Spinal cord (tissue), 9 donors: ENCODE measurements at regions not wholly inside any gene's neighbourhood (a gene's known extent, or its start where the extent isn't known, plus 50 kb on each side); places are given as distances from the start of the nearest gene placed in this dataset.
"Not testable (repeated sequence)": the region's sequence is repeated elsewhere in the genome, so short reads cannot be mapped to it uniquely, and the experiment has no call there.

ENCODE experiments used
- DNase-seq, 6 donors: peaks; one replicate each; pipeline versions ENCODE4 v3.0.0 to v3.0.0-alpha.2; 2013 to 2015; ENCODE audit warnings: low spot score in 6 of 6, low read depth in 4 of 6
- H3K27ac ChIP-seq: one replicate; pipeline ENCODE4 v1.5.1; 2013; ENCODE audit warnings: low read depth, low read length, control low read depth
- H3K27me3 ChIP-seq: one replicate; pipeline ENCODE4 v1.6.1; 2013; ENCODE audit warnings: low read length; ENCODE audit not compliant: control insufficient read depth, insufficient read depth
- H3K36me3 ChIP-seq: one replicate; pipeline ENCODE4 v1.6.1; 2013; ENCODE audit warnings: low read length; ENCODE audit not compliant: control insufficient read depth, insufficient read depth
- H3K4me1 ChIP-seq: one replicate; pipeline ENCODE4 v1.6.1; 2013; ENCODE audit warnings: low read length; ENCODE audit not compliant: control insufficient read depth, insufficient read depth
- H3K4me3 ChIP-seq: one replicate; pipeline ENCODE4 v1.5.1; 2013; ENCODE audit warnings: low read depth, low read length, control low read depth
- H3K9me3 ChIP-seq: one replicate; pipeline ENCODE4 v1.6.1; 2013; ENCODE audit warnings: low read length; ENCODE audit not compliant: control insufficient read depth, insufficient read depth
- WGBS: methylation state at CpG from one replicate; pipeline ENCODE4 v1.1.5; 2013; ENCODE audit warnings: missing lambda C conversion rate; ENCODE audit not compliant: insufficient coverage; 5-methylcytosine and 5-hydroxymethylcytosine counted together
- donor health status: healthy.

DNA sequence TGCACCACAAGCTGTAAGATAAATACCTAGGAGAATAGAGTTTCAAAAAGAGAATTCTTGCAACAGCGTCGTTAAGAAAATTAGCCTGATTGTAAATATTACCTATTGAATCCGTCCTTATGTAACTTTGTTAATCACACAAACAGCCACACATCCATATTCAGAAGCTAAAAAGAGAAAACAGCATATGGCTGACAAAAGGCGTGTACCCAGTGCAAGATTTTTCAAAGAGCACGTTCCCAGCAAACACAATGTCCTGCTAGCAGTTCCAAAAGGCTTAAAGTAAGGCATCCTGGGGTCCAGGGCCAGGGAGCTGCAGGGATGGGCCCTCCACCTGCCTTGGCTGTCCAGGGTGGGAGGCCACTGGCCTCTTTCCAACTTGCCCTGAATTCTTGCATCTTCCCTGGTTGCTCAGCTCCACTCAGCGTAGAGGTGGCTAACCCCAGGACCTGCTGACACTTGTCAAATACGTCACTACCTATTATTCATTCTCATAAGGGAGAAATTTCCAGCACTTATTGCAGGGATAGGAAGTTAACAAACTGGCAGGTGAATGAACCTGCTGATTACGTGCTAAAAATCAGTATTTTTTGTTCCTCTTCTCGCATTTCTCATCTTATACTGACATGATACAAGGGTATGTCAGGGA is 102.1 kb upstream of the NEDD4L start:
- H3K27me3 ChIP-seq: no peaks in the 10 kb centered on the region
- DNase-seq: peak in 1 of 6 donors; percentile 66
- H3K27ac ChIP-seq: no peak overlapping the region
- peaks cover 3% of the 10 kb centered on the region for H3K4me1 ChIP-seq
- no peaks in the 10 kb centered on the region for H3K9me3 ChIP-seq
- no peaks in the 10 kb centered on the region for H3K36me3 ChIP-seq
- H3K4me3 ChIP-seq: no peak overlapping the region
- 66% methylated on average over 3 of the region's 9 CpGs for whole genome bisulfite sequencing

DNA sequence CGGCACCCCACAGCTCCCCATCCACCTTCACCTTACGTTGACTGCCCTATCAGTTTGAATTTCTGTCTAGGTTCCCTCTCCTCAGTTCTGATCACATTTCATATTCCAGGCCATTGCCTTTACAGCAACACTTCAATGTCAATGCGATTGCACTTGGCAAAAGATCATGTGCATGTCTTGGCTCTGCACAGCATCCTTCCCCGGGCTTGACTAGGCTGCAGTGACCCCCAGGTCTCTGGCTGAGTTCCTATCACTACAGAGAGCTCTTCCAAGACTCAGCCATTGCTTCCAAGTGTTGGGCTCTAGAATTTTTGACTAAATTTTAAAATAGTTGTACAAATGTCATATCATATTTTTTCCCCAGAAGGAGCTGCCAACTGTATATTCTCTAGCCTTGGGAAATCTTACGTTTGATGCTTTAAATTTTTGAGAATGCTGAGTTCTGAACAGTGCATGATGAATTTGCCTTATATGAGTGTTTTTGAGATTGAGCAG is 103.8 kb upstream of the NEDD4L start:
- WGBS: 79% methylated on average over 4 of the region's 5 CpGs

DNA sequence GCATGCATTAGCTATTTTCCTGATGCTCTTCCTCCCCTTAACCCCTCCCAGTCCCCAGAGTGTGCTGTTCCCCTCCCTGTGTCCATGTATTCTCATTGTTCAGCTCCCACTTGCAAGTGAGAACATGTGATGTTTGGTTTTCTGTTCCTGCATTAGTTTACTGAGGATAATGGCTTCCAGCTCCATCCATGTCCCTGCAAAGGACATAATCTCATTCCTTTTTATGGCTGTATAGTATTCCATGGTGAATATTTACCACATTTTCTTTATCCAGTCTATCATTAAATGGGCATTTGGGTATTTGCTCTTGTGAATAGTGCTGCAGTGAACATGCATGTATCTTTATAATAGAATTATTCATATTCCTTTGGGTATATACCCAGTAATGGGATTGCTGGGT is 109.7 kb upstream of the NEDD4L start:
- not testable (repeated sequence) for H3K4me3 ChIP-seq, H3K36me3 ChIP-seq, DNase-seq, H3K4me1 ChIP-seq, H3K27ac ChIP-seq, H3K9me3 ChIP-seq, H3K27me3 ChIP-seq

More for the DNA sequence above, 103.8 kb upstream of the NEDD4L start:
- Histone ChIP-seq H3K27me3 (no peaks in the 10 kb centered on the region), H3K4me1 (peaks cover 3% of the 10 kb centered on the region), H3K36me3 (no peaks in the 10 kb centered on the region), H3K9me3 (no peaks in the 10 kb centered on the region), H3K27ac (no peak overlapping the region), H3K4me3 (no peak overlapping the region)
- DNase-seq: peak in 2 of 6 donors; percentile 37 to 84

DNA sequence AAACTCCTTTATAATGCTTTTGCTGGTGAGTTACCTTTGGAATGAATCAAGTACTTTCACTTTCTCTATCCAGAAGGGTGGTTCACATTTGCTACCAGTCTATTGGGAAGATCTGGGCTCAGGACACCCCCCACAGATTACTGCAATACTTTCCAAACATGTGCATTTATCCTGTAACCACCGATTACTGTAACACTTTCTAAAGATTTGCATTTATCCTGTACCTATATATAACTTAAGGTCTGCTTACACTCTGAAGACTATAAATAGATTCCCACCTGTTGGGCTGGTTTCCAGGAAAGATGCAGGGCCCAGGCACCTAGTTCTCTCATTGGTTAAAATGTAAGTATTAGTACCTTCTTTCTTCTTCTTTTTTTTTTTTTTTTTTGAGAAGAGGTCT is 113.0 kb upstream of the NEDD4L start:
- WGBS: 100% methylated on average over 1 of the region's 1 CpG
- no peaks in the 10 kb centered on the region for H3K36me3 ChIP-seq
- no peak for DNase-seq
- H3K9me3 ChIP-seq: no peaks in the 10 kb centered on the region
- no peak overlapping the region for H3K27ac ChIP-seq
- H3K4me1 ChIP-seq: no peaks in the 10 kb centered on the region
- no peak overlapping the region for H3K4me3 ChIP-seq
- H3K27me3 ChIP-seq: no peaks in the 10 kb centered on the region

DNA sequence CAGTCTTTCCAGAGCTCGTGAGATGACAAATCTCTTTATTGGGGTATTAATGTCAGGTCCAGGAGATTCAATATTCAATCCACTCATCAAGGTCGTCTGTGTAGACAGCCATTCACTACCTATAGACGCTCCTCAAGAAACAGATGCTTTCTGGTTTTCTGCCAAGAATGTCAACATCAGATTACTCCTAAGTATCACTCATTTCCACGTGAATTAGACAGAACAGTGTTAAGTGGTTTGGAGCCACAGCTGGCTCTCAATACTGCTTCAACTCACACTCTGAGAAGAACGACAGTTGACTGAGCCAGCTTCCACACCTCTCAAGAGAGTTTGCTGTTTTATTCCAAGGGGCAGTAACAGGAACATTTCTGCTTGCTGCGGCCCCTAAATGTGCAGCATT is 113.5 kb upstream of the NEDD4L start:
- DNase-seq: peak in 1 of 6 donors; percentile 22
- no peaks in the 10 kb centered on the region for H3K9me3 ChIP-seq
- H3K27me3 ChIP-seq: no peaks in the 10 kb centered on the region
- H3K4me1 ChIP-seq: no peaks in the 10 kb centered on the region
- no peak overlapping the region for H3K4me3 ChIP-seq
- H3K27ac ChIP-seq: no peak overlapping the region
- H3K36me3 ChIP-seq: no peaks in the 10 kb centered on the region
- WGBS: 53% methylated on average over 2 of the region's 6 CpGs

DNA sequence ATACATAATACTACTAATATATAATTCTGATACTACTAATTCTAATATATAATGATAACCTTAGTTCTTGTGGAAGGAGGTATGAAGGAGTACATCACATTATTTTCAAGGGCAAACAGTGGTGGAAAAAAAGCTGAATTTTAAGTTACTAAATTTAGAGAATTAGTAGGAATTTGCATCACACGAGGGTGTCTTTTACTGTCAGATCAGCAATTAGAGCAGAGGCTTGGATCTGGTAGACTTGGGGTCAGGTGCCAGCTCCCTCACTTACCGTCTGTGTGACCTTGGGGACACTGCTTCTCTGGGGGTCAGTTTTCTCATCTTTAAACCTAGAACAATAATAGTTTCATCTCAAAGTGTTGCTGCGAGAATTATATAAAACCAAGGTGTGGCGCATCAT is 114.1 kb upstream of the NEDD4L start:
- Histone ChIP-seq H3K27me3 (no peaks in the 10 kb centered on the region), H3K36me3 (no peaks in the 10 kb centered on the region), H3K9me3 (no peaks in the 10 kb centered on the region), H3K4me3 (no peak overlapping the region), H3K27ac (no peak overlapping the region), H3K4me1 (no peaks in the 10 kb centered on the region)
- no peak for DNase-seq
- whole genome bisulfite sequencing: no CpG with 5 or more reads among the region's 4 CpGs

DNA sequence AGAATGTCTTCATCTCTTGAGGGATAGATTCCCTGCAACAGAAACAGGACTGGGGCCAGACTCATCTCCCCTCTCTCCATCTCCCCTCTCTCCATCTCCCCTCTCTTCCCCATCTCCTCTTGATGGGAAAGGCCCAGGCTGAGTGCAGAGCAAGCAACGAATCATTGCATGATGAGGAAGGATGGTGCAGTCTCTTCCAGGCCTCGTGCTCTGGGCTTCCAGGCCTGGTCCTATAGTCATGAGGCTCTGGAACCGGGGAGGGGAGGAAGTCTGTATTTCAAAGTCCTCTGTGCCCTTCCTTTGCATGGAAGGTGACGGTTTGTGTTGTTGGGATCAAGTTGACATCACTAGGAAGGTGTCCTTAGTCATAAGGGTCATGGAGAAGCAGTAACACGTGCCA is 115.6 kb upstream of the NEDD4L start:
- 93% methylated on average over 4 of the region's 5 CpGs for WGBS
- Histone ChIP-seq H3K9me3 (no peaks in the 10 kb centered on the region), H3K27ac (no peak overlapping the region)

DNA sequence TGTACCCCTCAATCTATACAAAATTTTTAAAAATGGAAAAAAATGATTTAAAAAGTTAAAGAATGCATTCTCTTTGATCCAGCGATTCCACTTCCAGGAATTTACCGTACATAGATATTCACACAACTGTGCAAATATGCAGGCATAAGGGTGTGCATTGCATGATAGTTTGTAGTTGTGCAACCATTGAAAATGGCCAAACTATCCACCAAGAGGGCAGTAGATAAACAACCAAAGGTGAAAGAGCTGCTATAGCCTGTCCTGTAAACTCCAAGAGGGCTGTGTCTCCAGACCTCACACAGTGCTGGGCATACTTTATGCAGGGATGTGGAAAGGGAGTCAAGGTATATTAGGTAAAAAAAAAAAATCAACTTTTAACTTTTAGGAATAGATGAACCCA is 116.5 kb upstream of the NEDD4L start:
- H3K27me3 ChIP-seq: no peaks in the 10 kb centered on the region
- no peaks in the 10 kb centered on the region for H3K4me1 ChIP-seq
- H3K36me3 ChIP-seq: no peaks in the 10 kb centered on the region
- no peak overlapping the region for H3K27ac ChIP-seq
- H3K9me3 ChIP-seq: no peaks in the 10 kb centered on the region
- WGBS: no CpG with 5 or more reads among the region's 2 CpGs
- H3K4me3 ChIP-seq: no peak overlapping the region
- no peak for DNase-seq

More for the DNA sequence above, 115.6 kb upstream of the NEDD4L start:
- Histone ChIP-seq H3K36me3 (no peaks in the 10 kb centered on the region), H3K4me1 (no peaks in the 10 kb centered on the region), H3K4me3 (no peak overlapping the region), H3K27me3 (no peaks in the 10 kb centered on the region)
- DNase-seq: no peak

DNA sequence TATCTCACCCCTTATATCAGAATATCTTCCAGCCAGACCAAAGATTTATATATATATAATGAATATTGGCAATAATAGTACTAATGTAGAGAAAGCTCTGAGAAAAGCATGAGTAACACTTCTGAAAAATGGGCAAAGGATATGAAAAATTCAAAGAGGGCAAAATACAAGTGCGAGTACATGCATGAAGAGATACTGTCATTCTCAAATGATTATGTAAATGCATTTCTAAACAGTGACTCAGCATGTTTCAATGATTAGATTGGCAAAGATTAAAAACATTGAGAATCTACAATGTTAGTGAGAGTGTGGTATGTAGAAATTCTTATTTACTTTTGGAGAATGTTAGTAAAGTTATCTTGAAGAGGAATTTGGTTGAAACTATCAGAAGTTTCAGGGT is 118.3 kb upstream of the NEDD4L start:
- DNase-seq: no peak
- Histone ChIP-seq H3K27ac (no peak overlapping the region), H3K9me3 (no peaks in the 10 kb centered on the region), H3K4me1 (no peaks in the 10 kb centered on the region), H3K27me3 (no peaks in the 10 kb centered on the region), H3K36me3 (no peaks in the 10 kb centered on the region), H3K4me3 (no peak overlapping the region)
- no CpG with 5 or more reads among the region's 1 CpG for WGBS

DNA sequence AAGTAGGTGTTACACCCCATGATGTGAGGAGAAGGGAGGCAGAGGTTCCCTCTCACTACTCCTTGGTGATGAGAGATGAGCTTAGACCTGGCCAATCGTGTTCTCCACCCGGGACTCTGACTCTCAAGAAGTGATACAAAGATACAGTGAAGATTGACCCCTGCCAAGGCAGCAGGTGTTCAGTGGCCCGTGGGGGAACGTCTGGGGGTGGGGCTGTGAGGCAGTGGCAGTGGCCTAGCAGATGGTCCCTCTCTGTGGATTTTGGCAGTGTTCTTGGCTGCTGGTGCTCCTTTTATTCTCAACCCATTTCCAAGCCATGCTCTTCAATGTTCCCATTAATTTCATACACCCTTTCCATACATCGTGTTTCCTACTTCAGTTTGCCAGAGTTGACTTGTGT is 120.4 kb upstream of the NEDD4L start:
- H3K27ac ChIP-seq: no peak overlapping the region
- no peaks in the 10 kb centered on the region for H3K36me3 ChIP-seq
- H3K9me3 ChIP-seq: no peaks in the 10 kb centered on the region
- H3K27me3 ChIP-seq: no peaks in the 10 kb centered on the region
- H3K4me3 ChIP-seq: no peak overlapping the region
- H3K4me1 ChIP-seq: no peaks in the 10 kb centered on the region
- DNase-seq: peak in 1 of 6 donors; percentile 51
- WGBS: 40% methylated on average over 2 of the region's 5 CpGs
